ENCODE measurements at regions not wholly inside any gene's neighbourhood (a gene's known extent, or its start where the extent isn't known, plus 50 kb on each side); places are given as distances from the start of the nearest gene placed in this dataset.

DNA sequence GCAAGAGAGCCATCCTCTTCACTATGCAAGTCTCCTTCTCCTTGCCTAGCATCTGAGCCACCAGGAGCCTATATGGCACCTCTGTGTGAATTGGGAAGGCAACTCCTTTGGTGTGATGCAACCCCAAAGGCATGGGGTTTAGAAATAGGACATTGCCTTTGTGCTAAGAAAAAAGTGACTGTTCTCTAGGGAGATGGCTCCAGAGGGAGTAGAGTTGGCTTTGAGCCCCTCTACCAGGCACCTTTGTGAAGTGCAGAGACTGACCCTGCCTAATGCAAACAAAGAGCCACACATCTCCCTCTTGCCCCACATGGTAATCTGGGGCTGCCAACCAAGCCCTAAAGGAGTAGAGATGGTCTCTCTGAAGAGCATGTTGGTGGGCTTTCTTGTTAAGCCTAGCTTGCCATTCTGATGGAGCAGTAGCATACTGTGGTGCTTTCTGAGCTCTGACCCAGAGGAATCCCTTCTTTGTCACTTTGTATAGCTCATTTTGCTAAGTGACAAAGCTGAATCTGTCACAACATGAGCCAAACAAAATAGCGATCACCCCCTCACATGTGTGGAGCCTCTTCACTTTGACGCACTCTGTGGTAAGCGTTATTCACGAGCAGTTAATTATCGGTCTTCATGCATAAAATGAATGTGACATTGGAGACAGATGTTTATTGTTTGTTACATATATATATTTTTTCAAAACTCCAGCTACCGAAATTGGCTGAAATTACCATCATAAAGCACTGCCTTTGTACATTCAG is 74.4 kb downstream of the RWDD3 start:
- TF ChIP-seq, protein P1, sequence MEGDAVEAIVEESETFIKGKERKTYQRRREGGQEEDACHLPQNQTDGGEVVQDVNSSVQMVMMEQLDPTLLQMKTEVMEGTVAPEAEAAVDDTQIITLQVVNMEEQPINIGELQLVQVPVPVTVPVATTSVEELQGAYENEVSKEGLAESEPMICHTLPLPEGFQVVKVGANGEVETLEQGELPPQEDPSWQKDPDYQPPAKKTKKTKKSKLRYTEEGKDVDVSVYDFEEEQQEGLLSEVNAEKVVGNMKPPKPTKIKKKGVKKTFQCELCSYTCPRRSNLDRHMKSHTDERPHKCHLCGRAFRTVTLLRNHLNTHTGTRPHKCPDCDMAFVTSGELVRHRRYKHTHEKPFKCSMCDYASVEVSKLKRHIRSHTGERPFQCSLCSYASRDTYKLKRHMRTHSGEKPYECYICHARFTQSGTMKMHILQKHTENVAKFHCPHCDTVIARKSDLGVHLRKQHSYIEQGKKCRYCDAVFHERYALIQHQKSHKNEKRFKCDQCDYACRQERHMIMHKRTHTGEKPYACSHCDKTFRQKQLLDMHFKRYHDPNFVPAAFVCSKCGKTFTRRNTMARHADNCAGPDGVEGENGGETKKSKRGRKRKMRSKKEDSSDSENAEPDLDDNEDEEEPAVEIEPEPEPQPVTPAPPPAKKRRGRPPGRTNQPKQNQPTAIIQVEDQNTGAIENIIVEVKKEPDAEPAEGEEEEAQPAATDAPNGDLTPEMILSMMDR (conservative IDR thresholded peaks at IDR 0.05; ENCODE audit: low read length), result no peak
- no peak for TF ChIP-seq EZH2phosphoT487 (IDR thresholded peaks at IDR 0.05; ENCODE audit: borderline replicate concordance, low read depth, low read length)

Data from OCI-LY7 (cell line).